OCI-LY7 (cell line): ENCODE measurements at regions not wholly inside any gene's neighbourhood (a gene's known extent, or its start where the extent isn't known, plus 50 kb on each side); places are given as distances from the start of the nearest gene placed in this dataset.

Experiments
- EZH2phosphoT487 ChIP-seq: fragments of 200-600 bp; sonication (generic); IDR thresholded peaks from 2 replicates; pipeline ENCODE4 v1.6.1; 2018; ENCODE audit warnings: low read depth, borderline replicate concordance, mild to moderate bottlenecking, mixed run types, antibody characterized with exemption, low read length, moderate library complexity, mixed read lengths
- TF ChIP-seq, protein P1 (sequence below): fragments of 200-600 bp; sonication (generic); conservative IDR thresholded peaks from 2 replicates; pipeline ENCODE4 v1.5.1; 2014; ENCODE audit warnings: mild to moderate bottlenecking, antibody characterized with exemption, low read length, moderate library complexity, mixed read lengths

- TF ChIP-seq, protein P1, sequence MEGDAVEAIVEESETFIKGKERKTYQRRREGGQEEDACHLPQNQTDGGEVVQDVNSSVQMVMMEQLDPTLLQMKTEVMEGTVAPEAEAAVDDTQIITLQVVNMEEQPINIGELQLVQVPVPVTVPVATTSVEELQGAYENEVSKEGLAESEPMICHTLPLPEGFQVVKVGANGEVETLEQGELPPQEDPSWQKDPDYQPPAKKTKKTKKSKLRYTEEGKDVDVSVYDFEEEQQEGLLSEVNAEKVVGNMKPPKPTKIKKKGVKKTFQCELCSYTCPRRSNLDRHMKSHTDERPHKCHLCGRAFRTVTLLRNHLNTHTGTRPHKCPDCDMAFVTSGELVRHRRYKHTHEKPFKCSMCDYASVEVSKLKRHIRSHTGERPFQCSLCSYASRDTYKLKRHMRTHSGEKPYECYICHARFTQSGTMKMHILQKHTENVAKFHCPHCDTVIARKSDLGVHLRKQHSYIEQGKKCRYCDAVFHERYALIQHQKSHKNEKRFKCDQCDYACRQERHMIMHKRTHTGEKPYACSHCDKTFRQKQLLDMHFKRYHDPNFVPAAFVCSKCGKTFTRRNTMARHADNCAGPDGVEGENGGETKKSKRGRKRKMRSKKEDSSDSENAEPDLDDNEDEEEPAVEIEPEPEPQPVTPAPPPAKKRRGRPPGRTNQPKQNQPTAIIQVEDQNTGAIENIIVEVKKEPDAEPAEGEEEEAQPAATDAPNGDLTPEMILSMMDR, result no peak
- no peak for TF ChIP-seq EZH2phosphoT487
Measured at GRCh38 chr18:7382328-7383001, 151.6 kb downstream of the LRRC30 start.
